Gastroesophageal sphincter (tissue), 3 donors: ENCODE measurements at regions not wholly inside any gene's neighbourhood (a gene's known extent, or its start where the extent isn't known, plus 50 kb on each side); places are given as distances from the start of the nearest gene placed in this dataset.

Source experiments
- EP300 ChIP-seq: sonication (generic); formaldehyde crosslinking; IDR thresholded peaks from one replicate; pipeline ENCODE4 v1.6.1; 2017; ENCODE audit warnings: antibody characterized with exemption, mild to moderate bottlenecking
- POLR2AphosphoS5 ChIP-seq: sonication (generic); formaldehyde crosslinking; IDR thresholded peaks from one replicate; pipeline ENCODE4 v1.6.1; 2017; ENCODE audit warnings: antibody characterized with exemption
- TF ChIP-seq, protein P1 (sequence below), 4 experiments: fragments of 200-600 bp in 2 of 4; fragments of 450-650 bp in 2 of 4; sonication (generic) in 1 of 4; IDR thresholded peaks; one replicate each; pipeline ENCODE4 v1.5.1; 2017 to 2019; ENCODE audit warnings: antibody characterized with exemption in 4 of 4, mild to moderate bottlenecking in 2 of 4, moderate library complexity in 2 of 4

DNA sequence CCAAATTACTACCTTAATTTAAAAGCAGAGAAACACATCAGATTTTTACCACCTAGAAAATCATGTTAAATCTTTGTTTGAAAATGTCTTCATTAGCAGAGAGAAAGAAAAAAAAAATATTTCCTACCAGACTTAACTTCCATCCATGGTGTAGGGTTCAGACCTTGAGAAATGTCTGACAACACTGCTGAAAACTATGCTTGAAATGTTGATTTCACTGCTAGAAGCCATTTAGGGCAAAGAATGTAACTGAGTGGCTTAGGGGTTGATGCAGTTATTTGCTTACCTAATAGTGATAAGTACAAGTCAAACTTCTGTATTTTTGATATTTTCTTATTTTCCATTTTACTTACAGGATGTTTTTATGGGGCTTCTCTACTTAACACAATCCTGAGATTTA lies 495.6 kb upstream of the NEGR1 start:
- TF ChIP-seq, protein P1, sequence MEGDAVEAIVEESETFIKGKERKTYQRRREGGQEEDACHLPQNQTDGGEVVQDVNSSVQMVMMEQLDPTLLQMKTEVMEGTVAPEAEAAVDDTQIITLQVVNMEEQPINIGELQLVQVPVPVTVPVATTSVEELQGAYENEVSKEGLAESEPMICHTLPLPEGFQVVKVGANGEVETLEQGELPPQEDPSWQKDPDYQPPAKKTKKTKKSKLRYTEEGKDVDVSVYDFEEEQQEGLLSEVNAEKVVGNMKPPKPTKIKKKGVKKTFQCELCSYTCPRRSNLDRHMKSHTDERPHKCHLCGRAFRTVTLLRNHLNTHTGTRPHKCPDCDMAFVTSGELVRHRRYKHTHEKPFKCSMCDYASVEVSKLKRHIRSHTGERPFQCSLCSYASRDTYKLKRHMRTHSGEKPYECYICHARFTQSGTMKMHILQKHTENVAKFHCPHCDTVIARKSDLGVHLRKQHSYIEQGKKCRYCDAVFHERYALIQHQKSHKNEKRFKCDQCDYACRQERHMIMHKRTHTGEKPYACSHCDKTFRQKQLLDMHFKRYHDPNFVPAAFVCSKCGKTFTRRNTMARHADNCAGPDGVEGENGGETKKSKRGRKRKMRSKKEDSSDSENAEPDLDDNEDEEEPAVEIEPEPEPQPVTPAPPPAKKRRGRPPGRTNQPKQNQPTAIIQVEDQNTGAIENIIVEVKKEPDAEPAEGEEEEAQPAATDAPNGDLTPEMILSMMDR (IDR thresholded peaks at IDR 0.05): no peak
- peak; percentile 44 for TF ChIP-seq POLR2AphosphoS5
- TF ChIP-seq EP300: no peak
